ENCODE measurements at regions not wholly inside any gene's neighbourhood (a gene's known extent, or its start where the extent isn't known, plus 50 kb on each side); places are given as distances from the start of the nearest gene placed in this dataset.

GRCh38 chr5:68612972-68613371, 397.4 kb downstream of the PIK3R1 start:
- no peak overlapping the region for H2AFZ ChIP-seq (ENCODE audit: low read length)
- no peak overlapping the region for H3K4me2 ChIP-seq (ENCODE audit: low read length)
- no peak overlapping the region for H3K27ac ChIP-seq (ENCODE audit: low read depth, low read length, poor library complexity, severe bottlenecking)
- peaks cover 21% of the 10 kb centered on the region; the same call in 1 of the 2 replicates for H3K9me3 ChIP-seq (ENCODE audit: low read length)
- ChIA-PET POLR2A (no interaction called here), CTCF (ENCODE audit: unreplicated experiment) (no interaction called here)
- H3K79me2 ChIP-seq (ENCODE audit: insufficient read depth, low read depth, low read length): no peaks in the 10 kb centered on the region
- H3K4me1 ChIP-seq (ENCODE audit: insufficient read depth, low read length, poor library complexity, severe bottlenecking): peaks cover 16% of the 10 kb centered on the region
- BruUV-seq (replicated peaks): no TSS peak
- no peaks in the 10 kb centered on the region for H4K20me1 ChIP-seq (ENCODE audit: insufficient read depth, low read length)
- no peak for DNase-seq (ENCODE audit: low spot score)
- TF ChIP-seq, protein P1, sequence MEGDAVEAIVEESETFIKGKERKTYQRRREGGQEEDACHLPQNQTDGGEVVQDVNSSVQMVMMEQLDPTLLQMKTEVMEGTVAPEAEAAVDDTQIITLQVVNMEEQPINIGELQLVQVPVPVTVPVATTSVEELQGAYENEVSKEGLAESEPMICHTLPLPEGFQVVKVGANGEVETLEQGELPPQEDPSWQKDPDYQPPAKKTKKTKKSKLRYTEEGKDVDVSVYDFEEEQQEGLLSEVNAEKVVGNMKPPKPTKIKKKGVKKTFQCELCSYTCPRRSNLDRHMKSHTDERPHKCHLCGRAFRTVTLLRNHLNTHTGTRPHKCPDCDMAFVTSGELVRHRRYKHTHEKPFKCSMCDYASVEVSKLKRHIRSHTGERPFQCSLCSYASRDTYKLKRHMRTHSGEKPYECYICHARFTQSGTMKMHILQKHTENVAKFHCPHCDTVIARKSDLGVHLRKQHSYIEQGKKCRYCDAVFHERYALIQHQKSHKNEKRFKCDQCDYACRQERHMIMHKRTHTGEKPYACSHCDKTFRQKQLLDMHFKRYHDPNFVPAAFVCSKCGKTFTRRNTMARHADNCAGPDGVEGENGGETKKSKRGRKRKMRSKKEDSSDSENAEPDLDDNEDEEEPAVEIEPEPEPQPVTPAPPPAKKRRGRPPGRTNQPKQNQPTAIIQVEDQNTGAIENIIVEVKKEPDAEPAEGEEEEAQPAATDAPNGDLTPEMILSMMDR (conservative IDR thresholded peaks at IDR 0.05; ENCODE audit: low read length): no peak
- no peak for TF ChIP-seq EZH2phosphoT487 (IDR thresholded peaks at IDR 0.05; ENCODE audit: borderline replicate concordance, low read depth, low read length)
- H3K9me2 ChIP-seq (ENCODE audit: insufficient read depth, low read length): no peaks in the 10 kb centered on the region
- H3K4me3 ChIP-seq (ENCODE audit: low read depth, low read length, poor library complexity, severe bottlenecking): no peak overlapping the region
- intact Hi-C loops (cut with micrococcal nuclease; ENCODE audit: unreplicated experiment): no loop called here
- no peaks in the 10 kb centered on the region for H3K36me3 ChIP-seq (ENCODE audit: insufficient read depth, low read length)

- TF ChIP-seq EZH2phosphoT487 (IDR thresholded peaks at IDR 0.05; ENCODE audit: borderline replicate concordance, low read depth, low read length): no peak
- TF ChIP-seq, protein P1 (conservative IDR thresholded peaks at IDR 0.05; ENCODE audit: low read length): no peak
- Histone ChIP-seq H3K36me3 (ENCODE audit: insufficient read depth, low read length) (no peaks in the 10 kb centered on the region), H4K20me1 (ENCODE audit: insufficient read depth, low read length) (no peaks in the 10 kb centered on the region), H3K27ac (ENCODE audit: low read depth, low read length, poor library complexity, severe bottlenecking) (no peak overlapping the region), H3K4me3 (ENCODE audit: low read depth, low read length, poor library complexity, severe bottlenecking) (no peak overlapping the region), H3K9me2 (ENCODE audit: insufficient read depth, low read length) (no peaks in the 10 kb centered on the region), H2AFZ (ENCODE audit: low read length) (no peak overlapping the region), H3K9me3 (ENCODE audit: low read length) (0 out of 2 replicates have a peak, but pooled peaks cover 8% of the 10 kb centered on the region), H3K4me2 (ENCODE audit: low read length) (no peak overlapping the region), H3K79me2 (ENCODE audit: insufficient read depth, low read depth, low read length) (no peaks in the 10 kb centered on the region), H3K4me1 (ENCODE audit: insufficient read depth, low read length, poor library complexity, severe bottlenecking) (peaks cover 11% of the 10 kb centered on the region)
- no TSS peak for BruUV-seq (replicated peaks)
- ChIA-PET CTCF (ENCODE audit: unreplicated experiment) (no interaction called here), POLR2A (interaction anchor here (0.6 to 1.3 kb wide), 2 partner anchors 11 to 672 kb away, joined by 5 to 6 read pairs; no protein-coding TSS in a partner anchor)
- no peak for DNase-seq (ENCODE audit: low spot score)
- intact Hi-C loops (cut with micrococcal nuclease; ENCODE audit: unreplicated experiment): no loop called here
Observed at GRCh38 chr5:68618501-68618900, 402.9 kb downstream of the PIK3R1 start.

- H4K20me1 ChIP-seq (ENCODE audit: insufficient read depth, low read length): no peaks in the 10 kb centered on the region
- no peaks in the 10 kb centered on the region for H3K4me1 ChIP-seq (ENCODE audit: insufficient read depth, low read length, poor library complexity, severe bottlenecking)
- no peaks in the 10 kb centered on the region for H3K9me2 ChIP-seq (ENCODE audit: insufficient read depth, low read length)
- ChIA-PET POLR2A (interaction anchor here (0.7 kb wide), 1 partner anchor 283 kb away, joined by 3 read pairs; no protein-coding TSS in a partner anchor), CTCF (ENCODE audit: unreplicated experiment) (no interaction called here)
- intact Hi-C loops (cut with micrococcal nuclease; ENCODE audit: unreplicated experiment): no loop called here
- no peak overlapping the region for H3K4me2 ChIP-seq (ENCODE audit: low read length)
- H3K9me3 ChIP-seq (ENCODE audit: low read length): no peaks in the 10 kb centered on the region
- BruUV-seq (replicated peaks): no TSS peak
- no peaks in the 10 kb centered on the region for H3K36me3 ChIP-seq (ENCODE audit: insufficient read depth, low read length)
- H3K79me2 ChIP-seq (ENCODE audit: insufficient read depth, low read depth, low read length): no peaks in the 10 kb centered on the region
- no peak overlapping the region for H3K27ac ChIP-seq (ENCODE audit: low read depth, low read length, poor library complexity, severe bottlenecking)
- DNase-seq (ENCODE audit: low spot score): no peak
- H3K4me3 ChIP-seq (ENCODE audit: low read depth, low read length, poor library complexity, severe bottlenecking): no peak overlapping the region
- no peak overlapping the region for H2AFZ ChIP-seq (ENCODE audit: low read length)
- TF ChIP-seq, protein P1 (conservative IDR thresholded peaks at IDR 0.05; ENCODE audit: low read length): no peak
- TF ChIP-seq EZH2phosphoT487 (IDR thresholded peaks at IDR 0.05; ENCODE audit: borderline replicate concordance, low read depth, low read length): no peak
Observed at GRCh38 chr5:68627001-68627400, 411.4 kb downstream of the PIK3R1 start.
